ENCODE measurements at regions not wholly inside any gene's neighbourhood (a gene's known extent, or its start where the extent isn't known, plus 50 kb on each side); places are given as distances from the start of the nearest gene placed in this dataset.
A peak's percentile ranks its signal among the peaks of the same experiment; 100 is the strongest.

DNA sequence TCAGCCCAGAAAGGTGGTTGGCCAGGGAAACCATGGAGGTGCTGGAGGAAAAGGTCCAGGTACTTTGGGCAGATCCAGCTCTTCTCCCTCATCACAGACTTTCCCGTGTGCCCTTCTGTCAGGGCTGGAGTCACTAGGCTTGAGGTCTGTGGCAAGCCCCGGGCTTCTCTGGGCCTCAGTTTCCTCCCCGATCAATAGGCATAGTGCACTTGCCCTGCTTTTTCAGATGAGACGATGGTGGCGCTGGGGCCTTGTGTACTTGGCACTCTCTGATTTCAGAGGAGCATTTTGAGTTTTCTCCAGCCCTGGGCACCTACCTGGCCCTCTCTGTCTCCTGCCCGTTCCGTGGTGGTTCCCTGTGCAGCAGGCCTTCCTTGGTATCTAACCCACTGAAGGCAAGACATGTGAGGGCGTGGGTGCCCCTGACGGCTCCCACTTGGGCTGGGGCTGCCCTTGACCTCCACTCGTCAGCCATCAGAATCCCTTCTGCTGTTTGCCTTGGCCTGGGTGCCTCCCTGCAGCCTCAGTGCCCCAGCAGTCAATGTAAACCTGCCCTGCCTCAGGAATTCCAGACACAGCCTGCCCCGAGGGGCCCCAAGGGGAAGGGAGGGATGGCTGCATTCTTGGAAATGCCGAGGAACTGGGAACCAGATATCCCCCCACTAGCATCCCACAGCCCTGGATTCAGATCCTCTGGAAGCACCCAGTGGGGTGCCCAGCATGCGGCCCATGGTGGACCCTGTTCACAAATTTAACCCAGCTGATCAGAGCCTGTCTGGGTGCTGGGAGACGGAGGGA lies 66.3 kb upstream of the COL5A1 start:
- peaks cover 15% of the 10 kb centered on the region for H3K4me1 ChIP-seq (ENCODE audit: control insufficient read depth, insufficient read depth, low read length)
- no peak for TF ChIP-seq BHLHE40 (IDR thresholded peaks at IDR 0.05; ENCODE audit: low read depth, low read length)
- TF ChIP-seq POLR2A (IDR thresholded peaks at IDR 0.05; ENCODE audit: low read depth, low read length), result no peak
- TF ChIP-seq, protein P1, sequence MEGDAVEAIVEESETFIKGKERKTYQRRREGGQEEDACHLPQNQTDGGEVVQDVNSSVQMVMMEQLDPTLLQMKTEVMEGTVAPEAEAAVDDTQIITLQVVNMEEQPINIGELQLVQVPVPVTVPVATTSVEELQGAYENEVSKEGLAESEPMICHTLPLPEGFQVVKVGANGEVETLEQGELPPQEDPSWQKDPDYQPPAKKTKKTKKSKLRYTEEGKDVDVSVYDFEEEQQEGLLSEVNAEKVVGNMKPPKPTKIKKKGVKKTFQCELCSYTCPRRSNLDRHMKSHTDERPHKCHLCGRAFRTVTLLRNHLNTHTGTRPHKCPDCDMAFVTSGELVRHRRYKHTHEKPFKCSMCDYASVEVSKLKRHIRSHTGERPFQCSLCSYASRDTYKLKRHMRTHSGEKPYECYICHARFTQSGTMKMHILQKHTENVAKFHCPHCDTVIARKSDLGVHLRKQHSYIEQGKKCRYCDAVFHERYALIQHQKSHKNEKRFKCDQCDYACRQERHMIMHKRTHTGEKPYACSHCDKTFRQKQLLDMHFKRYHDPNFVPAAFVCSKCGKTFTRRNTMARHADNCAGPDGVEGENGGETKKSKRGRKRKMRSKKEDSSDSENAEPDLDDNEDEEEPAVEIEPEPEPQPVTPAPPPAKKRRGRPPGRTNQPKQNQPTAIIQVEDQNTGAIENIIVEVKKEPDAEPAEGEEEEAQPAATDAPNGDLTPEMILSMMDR (conservative IDR thresholded peaks at IDR 0.05; ENCODE audit: low read depth, low read length), result no peak
- no peak for TF ChIP-seq CHD1 (IDR thresholded peaks at IDR 0.05; ENCODE audit: low read depth, low read length)
- TF ChIP-seq MAFK (IDR thresholded peaks at IDR 0.05; ENCODE audit: low read depth, low read length), result no peak
- TF ChIP-seq MAZ (IDR thresholded peaks at IDR 0.05; ENCODE audit: borderline replicate concordance, low read depth, low read length), result no peak
- TF ChIP-seq RFX5 (IDR thresholded peaks at IDR 0.05; ENCODE audit: low read depth, low read length), result no peak
- TF ChIP-seq, protein P2, sequence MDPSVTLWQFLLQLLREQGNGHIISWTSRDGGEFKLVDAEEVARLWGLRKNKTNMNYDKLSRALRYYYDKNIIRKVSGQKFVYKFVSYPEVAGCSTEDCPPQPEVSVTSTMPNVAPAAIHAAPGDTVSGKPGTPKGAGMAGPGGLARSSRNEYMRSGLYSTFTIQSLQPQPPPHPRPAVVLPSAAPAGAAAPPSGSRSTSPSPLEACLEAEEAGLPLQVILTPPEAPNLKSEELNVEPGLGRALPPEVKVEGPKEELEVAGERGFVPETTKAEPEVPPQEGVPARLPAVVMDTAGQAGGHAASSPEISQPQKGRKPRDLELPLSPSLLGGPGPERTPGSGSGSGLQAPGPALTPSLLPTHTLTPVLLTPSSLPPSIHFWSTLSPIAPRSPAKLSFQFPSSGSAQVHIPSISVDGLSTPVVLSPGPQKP (IDR thresholded peaks at IDR 0.05; ENCODE audit: borderline replicate concordance, low read depth, low read length), result no peak
- TF ChIP-seq RCOR1 (IDR thresholded peaks at IDR 0.05; ENCODE audit: insufficient replicate concordance, low read length), result no peak
- TF ChIP-seq MXI1 (IDR thresholded peaks at IDR 0.05; ENCODE audit: borderline replicate concordance, low read depth, low read length), result no peak
- TF ChIP-seq RAD21 (IDR thresholded peaks at IDR 0.05; ENCODE audit: low read length), result no peak
- TF ChIP-seq, protein P3, sequence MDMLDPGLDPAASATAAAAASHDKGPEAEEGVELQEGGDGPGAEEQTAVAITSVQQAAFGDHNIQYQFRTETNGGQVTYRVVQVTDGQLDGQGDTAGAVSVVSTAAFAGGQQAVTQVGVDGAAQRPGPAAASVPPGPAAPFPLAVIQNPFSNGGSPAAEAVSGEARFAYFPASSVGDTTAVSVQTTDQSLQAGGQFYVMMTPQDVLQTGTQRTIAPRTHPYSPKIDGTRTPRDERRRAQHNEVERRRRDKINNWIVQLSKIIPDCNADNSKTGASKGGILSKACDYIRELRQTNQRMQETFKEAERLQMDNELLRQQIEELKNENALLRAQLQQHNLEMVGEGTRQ (IDR thresholded peaks at IDR 0.05; ENCODE audit: low read depth, low read length), result no peak
- no peak for TF ChIP-seq NFE2L2 (IDR thresholded peaks at IDR 0.05; ENCODE audit: low read depth, low read length)
- no peak for TF ChIP-seq CEBPB (IDR thresholded peaks at IDR 0.05; ENCODE audit: low read depth, low read length)
- no peaks in the 10 kb centered on the region for H3K36me3 ChIP-seq (ENCODE audit: control insufficient read depth, insufficient read depth, low read length)
- H4K8ac ChIP-seq (ENCODE audit: low read depth in 2 of 2, low read length in 2 of 2), result no peak overlapping the region; a peak in 1 of 4 replicates
- no TSS peak for BruUV-seq (replicated peaks)
- 0 out of 2 replicates have a peak overlapping the region, but pooled peaks have one; percentile 18 for H3K4me2 ChIP-seq (ENCODE audit: low read depth, low read length)
- no peaks in the 10 kb centered on the region; the same call in 1 of the 2 replicates for H4K20me1 ChIP-seq (ENCODE audit: insufficient read depth, low read length)
- 85% methylated on average over 8 of the region's 14 CpGs; no CpG with 5 or more reads in 1 of the 2 experiments for WGBS, 2 experiments (ENCODE audit: extremely low coverage in 2 of 2, insufficient read length in 1 of 2)
- DNase-seq (no peak), ATAC-seq (ENCODE audit: low read depth) (peak; percentile 40)
- dilution Hi-C loops (cut with HindIII; ENCODE audit: low sequenced_read_pairs, unreplicated experiment) (no loop called here), in situ Hi-C loops (cut with MboI; ENCODE audit: low sequenced_read_pairs) (no loop called here), intact Hi-C loops (cut with micrococcal nuclease) (no loop called here)
- ChIA-PET CTCF (no interaction called here), POLR2A (ENCODE audit: unreplicated experiment) (no interaction called here)
- no peak overlapping the region for H3K23ac ChIP-seq (ENCODE audit: low read depth, low read length)
- H3K18ac ChIP-seq (ENCODE audit: low read depth, low read length), result peak overlapping the region; percentile 45
- no peaks in the 10 kb centered on the region for H3K79me1 ChIP-seq (ENCODE audit: low read depth in 1 of 2, low read length in 2 of 2)
- H2AK5ac ChIP-seq (ENCODE audit: low read depth, low read length), result peak overlapping the region; percentile 49
- peak overlapping the region; percentile 40; the same call in 1 of the 2 replicates for H3K14ac ChIP-seq (replicated peaks; ENCODE audit: low read depth, low read length)
- H3K4me3 ChIP-seq (ENCODE audit: insufficient read depth, low read depth, low read length), result no peak overlapping the region
- H2BK15ac ChIP-seq (ENCODE audit: low read depth, low read length), result 0 out of 3 replicates have a peak overlapping the region, but pooled peaks have one; percentile 40
- peak overlapping the region; percentile 65 for H4K91ac ChIP-seq (ENCODE audit: insufficient read depth, low read depth, low read length)
- H3K56ac ChIP-seq (ENCODE audit: extremely low read depth, insufficient read depth, low read length), result no peak overlapping the region; the same call in 1 of the 2 replicates
- H3K9me1 ChIP-seq (ENCODE audit: insufficient read depth, low read length), result peaks cover 9% of the 10 kb centered on the region; the same call in 1 of the 2 replicates
- peak overlapping the region; percentile 12 for H4K5ac ChIP-seq (ENCODE audit: low read depth, low read length)
- no peak overlapping the region for H2BK5ac ChIP-seq (ENCODE audit: low read depth, low read length, poor library complexity, severe bottlenecking)
- H2AFZ ChIP-seq (replicated peaks; ENCODE audit: low read length, poor library complexity), result peak overlapping the region; percentile 63
- H3K27me3 ChIP-seq (ENCODE audit: control insufficient read depth, insufficient read depth, low read length), result 0 out of 2 replicates have a peak, but pooled peaks cover 1% of the 10 kb centered on the region
- H3K9ac ChIP-seq (ENCODE audit: low read depth, low read length), result no peak overlapping the region
- peak overlapping the region; percentile 82 for H2AK9ac ChIP-seq (replicated peaks; ENCODE audit: low read depth, low read length, poor library complexity)
- H3K27ac ChIP-seq (ENCODE audit: insufficient read depth, low read length), result no peak overlapping the region
- H2BK20ac ChIP-seq (ENCODE audit: low read depth, low read length), result 0 out of 2 replicates have a peak overlapping the region, but pooled peaks have one; percentile 6
- H3K4ac ChIP-seq (ENCODE audit: low read depth, low read length), result peak overlapping the region; percentile 56
- 0 out of 2 replicates have a peak, but pooled peaks cover 1% of the 10 kb centered on the region for H3K9me3 ChIP-seq (ENCODE audit: control insufficient read depth, insufficient read depth, low read length)
- peak overlapping the region; percentile 30 for H2BK120ac ChIP-seq (ENCODE audit: low read depth, low read length)

Measured in IMR-90 (cell line).